ENCODE measurements at regions not wholly inside any gene's neighbourhood (a gene's known extent, or its start where the extent isn't known, plus 50 kb on each side); places are given as distances from the start of the nearest gene placed in this dataset.

DNA sequence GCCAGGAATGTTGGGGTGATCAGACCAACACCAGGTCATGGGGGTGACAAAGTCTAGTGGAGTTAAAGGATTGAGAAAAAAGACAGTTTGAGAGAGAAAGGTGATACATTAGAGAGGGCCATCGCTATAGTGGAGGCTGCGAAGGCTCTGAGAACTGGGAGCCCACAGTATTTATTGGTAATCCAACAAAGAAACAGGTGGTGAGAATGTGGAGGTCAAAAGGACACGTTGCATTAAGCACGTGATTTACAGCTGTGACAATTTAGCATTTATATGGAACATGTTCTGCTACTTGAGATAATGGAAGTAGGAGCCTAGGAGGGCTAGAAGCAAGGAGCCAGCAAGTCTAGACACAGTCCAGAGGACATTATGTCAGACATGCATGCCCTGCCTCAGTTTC is 2086.5 kb upstream of the C9orf72 start:
- TF ChIP-seq, protein P1, sequence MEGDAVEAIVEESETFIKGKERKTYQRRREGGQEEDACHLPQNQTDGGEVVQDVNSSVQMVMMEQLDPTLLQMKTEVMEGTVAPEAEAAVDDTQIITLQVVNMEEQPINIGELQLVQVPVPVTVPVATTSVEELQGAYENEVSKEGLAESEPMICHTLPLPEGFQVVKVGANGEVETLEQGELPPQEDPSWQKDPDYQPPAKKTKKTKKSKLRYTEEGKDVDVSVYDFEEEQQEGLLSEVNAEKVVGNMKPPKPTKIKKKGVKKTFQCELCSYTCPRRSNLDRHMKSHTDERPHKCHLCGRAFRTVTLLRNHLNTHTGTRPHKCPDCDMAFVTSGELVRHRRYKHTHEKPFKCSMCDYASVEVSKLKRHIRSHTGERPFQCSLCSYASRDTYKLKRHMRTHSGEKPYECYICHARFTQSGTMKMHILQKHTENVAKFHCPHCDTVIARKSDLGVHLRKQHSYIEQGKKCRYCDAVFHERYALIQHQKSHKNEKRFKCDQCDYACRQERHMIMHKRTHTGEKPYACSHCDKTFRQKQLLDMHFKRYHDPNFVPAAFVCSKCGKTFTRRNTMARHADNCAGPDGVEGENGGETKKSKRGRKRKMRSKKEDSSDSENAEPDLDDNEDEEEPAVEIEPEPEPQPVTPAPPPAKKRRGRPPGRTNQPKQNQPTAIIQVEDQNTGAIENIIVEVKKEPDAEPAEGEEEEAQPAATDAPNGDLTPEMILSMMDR (conservative IDR thresholded peaks at IDR 0.05): no peak
- no CpG with 5 or more reads among the region's 4 CpGs for WGBS (ENCODE audit: extremely low coverage, insufficient read length, low lambda C conversion rate)
- H2BK12ac ChIP-seq (ENCODE audit: insufficient read length, low read depth, low read length): no peak overlapping the region
- Mint-ChIP-seq H3K4me3 (no peak overlapping the region), H3K36me3 (ENCODE audit: insufficient read depth in 1 of 3, low read depth in 3 of 3) (no peaks in the 10 kb centered on the region), H3K4me1 (peaks cover 0 to 4% of the 10 kb centered on the region in 2 experiments; a peak in 1 of 4 replicates), H3K27ac (no peak overlapping the region), H3K27me3 (ENCODE audit: low read depth) (no peaks in the 10 kb centered on the region), H3K9me3 (no peaks in the 10 kb centered on the region)
- no peak overlapping the region for H2AFZ ChIP-seq (ENCODE audit: low read length)
- no peak overlapping the region for H3K14ac ChIP-seq (ENCODE audit: insufficient read depth, low read length)
- no peaks in the 10 kb centered on the region for H3K79me1 ChIP-seq (ENCODE audit: insufficient read depth, low read depth, low read length, poor library complexity, severe bottlenecking)
- H2AK5ac ChIP-seq (ENCODE audit: insufficient read length, low read length): no peak overlapping the region
- H3K18ac ChIP-seq (ENCODE audit: insufficient read length, low read depth, low read length): no peak overlapping the region
- no peak overlapping the region for H3K9ac ChIP-seq (ENCODE audit: extremely low read depth, insufficient read length, low read length)
- H2BK15ac ChIP-seq (ENCODE audit: low read depth, low read length): no peak overlapping the region
- H3K79me2 ChIP-seq (ENCODE audit: insufficient read depth, low read length): no peaks in the 10 kb centered on the region
- no peak overlapping the region for H4K5ac ChIP-seq (ENCODE audit: insufficient read length, low read depth, low read length)
- H3K23ac ChIP-seq (ENCODE audit: insufficient read length, low read depth, low read length): no peak overlapping the region
- H4K91ac ChIP-seq (ENCODE audit: insufficient read length, low read depth, low read length): no peak overlapping the region
- H3K9me3 ChIP-seq (ENCODE audit: control insufficient read depth, low read depth, low read length): no peaks in the 10 kb centered on the region
- no peak overlapping the region for H3T11ph ChIP-seq (ENCODE audit: low read length)
- H3K4me1 ChIP-seq (ENCODE audit: insufficient read depth, low read length): no peaks in the 10 kb centered on the region
- H3K4ac ChIP-seq (ENCODE audit: low read depth, low read length): no peak overlapping the region
- no peak overlapping the region for H2BK5ac ChIP-seq (ENCODE audit: insufficient read length, low read length)
- no peak overlapping the region for H2BK120ac ChIP-seq (ENCODE audit: low read depth, low read length, poor library complexity, severe bottlenecking)
- H2BK20ac ChIP-seq (ENCODE audit: low read depth, low read length, poor library complexity, severe bottlenecking): no peak overlapping the region
- no peak overlapping the region for H4K8ac ChIP-seq (replicated peaks; ENCODE audit: insufficient read length, low read depth, low read length)
- no peaks in the 10 kb centered on the region for H4K20me1 ChIP-seq (ENCODE audit: control insufficient read depth, insufficient read depth, insufficient read length)
- no peaks in the 10 kb centered on the region for H3K23me2 ChIP-seq (ENCODE audit: insufficient read length, low read depth, low read length, poor library complexity, severe bottlenecking)
- no peak for DNase-seq
- H3K56ac ChIP-seq (ENCODE audit: insufficient read length, low read depth, low read length): no peak overlapping the region
- no peaks in the 10 kb centered on the region for H3K27me3 ChIP-seq (ENCODE audit: insufficient read depth, low read length)
- H3K4me2 ChIP-seq (ENCODE audit: insufficient read depth, insufficient read length, low read length): no peak overlapping the region
- H3K27ac ChIP-seq (ENCODE audit: insufficient read length, low read depth, low read length): no peak overlapping the region

All from H9 (cell line).